ENCODE measurements at regions not wholly inside any gene's neighbourhood (a gene's known extent, or its start where the extent isn't known, plus 50 kb on each side); places are given as distances from the start of the nearest gene placed in this dataset.
A peak's percentile ranks its signal among the peaks of the same experiment; 100 is the strongest.
"Not testable (repeated sequence)": the region's sequence is repeated elsewhere in the genome, so short reads cannot be mapped to it uniquely, and the experiment has no call there.

DNA sequence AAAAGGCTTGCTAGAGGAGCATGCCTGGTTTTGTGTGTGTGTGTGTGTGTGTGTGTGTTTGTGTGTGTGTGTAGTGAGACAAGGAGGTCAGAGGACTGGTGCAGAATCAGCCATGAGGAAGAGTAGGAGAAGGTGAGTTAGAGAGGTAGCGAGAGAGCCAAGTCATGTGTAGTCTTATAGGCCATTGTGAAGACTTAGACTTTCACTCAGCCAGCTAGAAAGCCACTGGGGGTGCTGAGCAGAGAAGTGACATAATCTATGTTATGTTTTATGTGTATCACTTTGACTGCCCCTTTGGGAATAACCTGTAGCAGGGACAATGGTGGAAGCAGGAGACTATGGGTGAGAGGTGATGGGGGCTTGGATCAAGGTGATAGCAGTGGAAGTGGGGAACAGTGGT is 180.5 kb upstream of the CLINT1 start:
- no peak for DNase-seq

DNA sequence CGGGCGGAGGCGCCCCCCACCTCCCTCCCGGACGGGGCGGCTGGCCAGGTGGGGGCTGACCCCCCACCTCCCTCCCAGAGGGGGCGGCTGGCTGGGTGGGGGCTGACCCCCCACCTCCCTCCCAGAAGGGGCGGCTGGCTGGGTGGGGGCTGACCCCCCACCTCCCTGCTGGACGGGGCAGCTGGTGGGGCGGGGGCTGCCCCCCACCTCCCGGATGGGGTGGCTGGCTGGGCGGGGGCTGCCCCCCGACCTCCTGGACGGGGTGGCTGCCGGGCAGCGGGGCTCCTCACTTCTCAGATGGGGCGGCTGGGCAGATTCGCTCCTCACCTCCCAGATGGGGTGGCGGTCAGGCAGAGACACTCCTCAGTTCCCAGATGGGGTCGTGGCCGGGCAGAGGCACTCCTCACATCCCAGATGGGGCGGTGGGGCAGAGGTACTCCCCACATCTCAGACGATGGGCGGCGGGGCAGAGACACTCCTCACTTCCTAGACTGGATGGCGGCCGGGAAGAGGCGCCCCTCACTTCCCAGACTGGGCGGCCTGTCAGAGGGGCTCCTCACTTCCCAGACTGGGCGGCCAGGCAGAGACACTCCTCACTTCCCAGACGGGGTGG is 178.1 kb upstream of the CLINT1 start:
- not testable (repeated sequence) for DNase-seq

DNA sequence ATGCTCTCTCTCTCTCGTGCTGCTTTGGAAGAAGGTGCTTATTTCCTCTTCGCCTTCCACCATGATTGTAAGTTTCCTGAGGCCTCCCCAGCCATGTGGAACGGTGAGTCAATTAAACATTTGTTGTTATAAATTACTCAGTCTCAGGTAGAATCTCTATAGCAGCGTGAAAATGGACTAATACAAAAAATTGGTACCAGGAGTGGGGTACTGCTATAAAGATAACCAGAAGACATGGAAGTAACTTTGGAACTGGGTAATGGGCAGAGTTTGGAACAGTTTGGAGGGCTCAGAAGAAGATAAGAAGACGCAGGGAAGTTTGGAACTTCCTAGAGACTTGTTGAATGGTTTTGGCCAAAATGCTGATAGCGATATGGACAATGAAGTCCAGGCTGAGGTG is 175.6 kb upstream of the CLINT1 start:
- not testable (repeated sequence) for DNase-seq

DNA sequence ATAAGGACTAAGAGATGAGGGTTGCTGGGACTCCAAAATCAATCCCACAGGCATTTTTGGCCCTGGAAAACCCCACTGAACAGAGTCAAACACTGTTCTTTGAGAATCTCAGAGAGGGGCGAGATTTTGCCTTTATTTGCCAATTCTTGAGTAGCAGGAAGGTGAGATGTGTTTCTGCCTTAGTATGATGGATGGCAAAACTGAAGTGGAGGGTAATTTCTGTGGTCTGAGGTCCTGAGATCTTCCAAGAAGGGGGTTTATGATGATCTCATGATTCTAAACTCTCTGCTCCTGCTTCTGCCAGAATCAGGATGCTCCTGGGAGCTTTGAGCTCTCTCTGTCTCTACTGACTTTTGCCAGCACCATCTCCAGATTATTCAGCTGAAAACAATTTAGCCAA is 174.8 kb upstream of the CLINT1 start:
- DNase-seq = no peak

DNA sequence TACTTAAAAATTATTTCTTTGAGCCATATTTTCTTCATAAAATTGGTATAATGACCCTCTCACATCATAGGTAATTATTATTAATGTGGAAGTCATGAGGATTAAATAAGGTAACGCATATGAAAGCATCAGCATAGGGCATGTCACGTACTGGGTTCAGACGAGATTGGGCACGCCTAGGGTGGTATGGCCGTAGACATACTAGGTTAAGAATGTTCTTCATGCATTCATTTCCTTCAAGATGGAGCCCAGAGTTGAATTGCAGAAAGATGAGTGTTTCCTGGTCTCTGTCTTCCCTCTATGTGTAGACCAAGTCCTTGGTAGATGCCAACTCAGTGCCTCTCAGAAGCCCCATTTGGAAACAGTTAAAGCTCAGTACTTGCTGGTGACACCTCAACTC is 174.1 kb upstream of the CLINT1 start:
- DNase-seq = no peak

DNA sequence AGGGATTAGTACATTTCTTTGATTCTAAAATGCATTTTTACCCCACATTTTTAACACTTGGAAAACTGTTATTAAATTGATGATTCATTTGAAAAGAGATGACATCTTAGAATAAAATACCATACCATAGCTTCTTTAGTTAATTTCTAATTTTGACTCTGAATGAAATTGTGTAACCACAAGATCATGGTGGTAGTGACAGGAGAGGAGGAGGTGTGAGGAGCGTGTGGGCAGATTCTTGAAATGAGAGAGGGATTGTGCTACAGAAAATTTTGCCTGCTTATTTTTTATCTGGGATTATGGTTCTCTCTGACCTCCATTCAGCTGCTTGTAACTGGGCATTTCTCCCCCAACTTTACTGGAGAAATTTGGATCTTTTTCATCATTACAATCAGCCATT is 173.3 kb upstream of the CLINT1 start:
- DNase-seq = no peak

DNA sequence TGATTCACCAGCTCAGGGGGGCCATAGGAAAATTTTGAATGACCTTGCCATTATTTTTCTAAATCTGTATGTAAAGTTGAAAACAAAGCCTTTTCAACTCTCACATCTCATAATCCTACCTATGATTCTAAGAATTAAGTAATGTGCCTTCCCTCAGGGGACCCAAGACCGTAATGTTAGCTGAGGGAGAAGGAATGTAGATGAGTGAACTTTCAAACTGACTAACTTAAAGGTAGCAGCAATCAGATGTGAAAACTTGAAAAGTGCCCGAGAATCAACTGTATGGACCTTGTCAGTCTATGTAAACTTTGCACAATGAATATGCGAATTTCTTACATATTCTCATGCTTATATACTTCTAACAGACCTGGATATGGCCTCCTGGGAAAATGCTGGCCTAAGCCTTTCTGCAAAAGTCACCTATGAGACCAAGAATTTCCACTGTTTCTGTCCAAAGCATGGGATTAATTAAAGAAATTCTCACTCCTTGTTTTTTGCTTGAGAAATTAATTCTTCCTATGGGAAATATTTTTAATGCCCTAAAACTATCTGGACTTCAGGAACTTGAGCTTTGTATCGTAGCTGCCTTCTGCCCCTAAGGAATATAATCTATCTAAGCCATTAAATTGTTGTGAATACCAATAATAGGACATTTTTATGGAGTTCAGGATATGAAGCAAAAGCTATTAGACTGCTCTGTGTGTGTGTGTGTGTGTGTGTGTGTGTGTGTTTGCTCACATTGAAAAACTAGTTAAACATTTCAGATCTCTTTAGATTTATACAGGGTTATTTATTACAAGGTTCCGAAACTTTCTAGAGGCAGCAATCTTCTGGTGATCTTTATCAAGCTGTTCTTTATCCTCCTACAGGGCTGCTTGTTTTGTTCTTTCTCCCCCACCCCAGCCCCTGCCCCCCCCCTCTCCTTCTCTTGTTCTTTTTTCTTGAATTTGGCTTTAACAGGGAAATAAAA is 169.1 kb upstream of the CLINT1 start:
- DNase-seq = no peak

DNA sequence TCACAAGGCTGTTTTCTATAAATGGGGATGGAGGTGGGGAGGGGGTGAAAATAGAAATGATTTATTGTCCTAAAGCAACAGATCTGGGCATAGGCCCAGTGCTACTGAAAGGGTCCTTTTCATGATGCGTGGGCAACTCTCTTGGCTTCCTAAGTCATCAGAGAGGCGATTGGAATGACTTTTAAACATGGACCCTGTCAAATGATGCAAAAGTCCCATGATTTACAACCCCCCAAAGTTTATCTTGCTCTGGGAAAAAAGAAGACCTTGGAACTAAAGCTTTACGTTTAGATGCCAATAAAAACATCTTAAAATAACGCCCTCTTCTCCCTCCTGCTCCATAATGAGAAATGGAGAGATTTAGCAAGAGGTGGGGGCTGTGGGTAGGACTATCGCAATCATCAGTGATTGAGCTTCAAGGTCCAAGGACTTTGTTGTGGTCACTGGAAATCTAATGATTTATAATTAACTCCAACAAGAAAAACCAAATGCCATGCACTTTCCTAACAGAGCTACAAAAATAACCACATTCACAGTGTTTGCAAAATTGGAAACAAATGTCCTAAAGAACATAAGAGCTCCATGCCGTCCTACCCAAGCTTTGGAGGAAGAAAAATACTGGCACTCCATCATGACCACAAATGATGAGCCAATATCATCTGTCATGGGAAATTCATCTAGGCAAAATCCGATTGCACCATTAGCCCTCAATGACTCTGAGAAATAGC is 167.5 kb upstream of the CLINT1 start:
- no peak for DNase-seq

DNA sequence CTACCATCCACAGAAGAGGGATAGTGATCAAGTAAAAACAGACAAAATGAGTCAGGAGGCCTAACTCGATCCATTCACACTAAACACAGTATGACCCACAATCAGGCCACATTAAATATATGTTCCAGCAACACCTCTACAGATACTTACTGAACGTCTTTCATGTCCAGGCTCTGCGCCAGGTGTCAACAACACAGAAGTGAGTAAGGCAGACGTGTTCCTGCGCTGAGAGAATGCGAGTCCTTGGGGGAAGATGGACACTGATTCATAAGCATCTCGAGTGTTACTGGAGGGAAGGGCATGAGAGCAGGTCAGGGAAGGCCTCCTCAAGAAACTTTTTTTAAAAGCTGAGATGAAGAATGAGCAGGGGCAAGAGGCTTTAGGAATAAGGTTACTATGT is 164.3 kb upstream of the CLINT1 start:
- DNase-seq = no peak

DNA sequence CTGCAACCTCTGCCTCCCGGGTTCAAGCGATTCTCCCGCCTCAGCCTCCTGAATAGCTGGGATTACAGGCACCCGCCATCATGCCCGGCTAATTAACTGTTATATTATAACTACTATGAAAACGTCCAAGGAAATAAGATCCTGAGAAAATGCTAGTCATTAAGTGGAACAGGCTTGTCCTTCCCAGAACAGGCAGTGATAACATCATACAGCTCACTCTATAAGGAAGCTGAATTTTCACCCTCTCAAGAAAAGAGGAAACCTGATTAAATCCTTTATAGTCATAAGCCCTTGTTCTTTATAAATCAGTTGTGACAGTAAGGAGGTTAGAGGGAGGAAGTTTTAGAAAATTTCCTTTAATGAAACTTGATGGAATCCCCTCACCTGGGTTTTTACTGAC is 163.9 kb upstream of the CLINT1 start:
- DNase-seq = no peak

DNA sequence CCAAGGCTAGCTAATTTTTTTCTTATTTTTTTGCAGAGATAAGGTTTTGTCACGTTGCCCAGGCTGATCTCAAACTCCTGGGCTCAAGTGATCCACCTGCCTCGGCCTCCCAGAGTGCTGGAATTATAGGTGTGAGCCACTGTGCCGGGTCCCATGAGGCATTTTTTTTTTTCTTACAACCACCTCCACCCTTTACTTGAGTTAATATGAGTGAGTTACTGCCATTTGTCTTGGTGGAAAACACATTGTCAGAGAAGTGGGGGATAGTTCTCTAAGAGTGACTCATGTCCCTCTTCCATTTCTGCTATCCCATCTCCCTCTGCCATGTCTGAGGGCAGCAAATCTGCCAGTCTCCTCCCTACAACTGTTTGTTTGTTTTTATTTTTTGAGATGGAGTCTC is 163.4 kb upstream of the CLINT1 start:
- DNase-seq = no peak

DNA sequence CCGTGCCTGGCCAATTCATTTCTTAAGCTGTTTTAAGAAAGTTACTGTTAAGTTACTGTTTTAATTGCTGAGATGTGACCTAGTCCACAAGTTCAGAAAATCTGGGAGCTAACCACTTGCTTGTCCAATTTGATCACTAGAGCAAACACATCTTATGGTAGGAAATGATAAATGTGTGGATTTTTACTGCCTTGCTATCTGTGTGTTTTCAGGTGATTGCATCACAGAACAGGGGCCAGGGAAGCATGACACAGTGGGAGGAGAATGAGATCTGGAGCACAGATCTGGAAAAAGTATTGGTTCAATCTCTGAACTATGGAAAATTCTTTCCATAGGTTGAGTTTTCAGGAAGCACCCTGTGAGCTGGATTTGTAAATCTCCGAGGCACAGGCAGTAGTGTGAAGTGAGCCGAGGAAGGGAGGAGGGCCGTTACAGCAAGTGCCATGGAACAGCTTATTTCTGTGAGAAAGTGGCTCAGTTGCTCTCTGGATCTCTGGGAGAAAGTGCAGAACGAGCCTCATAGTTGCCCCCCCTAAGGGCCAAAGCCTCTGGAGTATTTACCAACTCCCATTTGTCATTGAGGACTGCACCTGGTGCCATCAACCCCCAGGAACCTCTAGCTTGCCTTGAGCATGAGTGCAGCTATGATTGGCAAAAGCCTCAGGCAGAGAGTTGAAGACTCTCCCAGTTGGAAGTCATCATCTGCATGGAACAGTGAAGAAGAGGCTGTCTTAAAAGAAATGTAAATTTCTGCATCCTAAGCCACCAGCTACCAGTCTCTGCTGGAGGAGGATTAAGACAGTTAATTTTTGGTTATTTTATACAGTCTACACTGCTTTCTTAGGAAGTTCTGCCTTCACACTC is 161.8 kb upstream of the CLINT1 start:
- DNase-seq = no peak

DNA sequence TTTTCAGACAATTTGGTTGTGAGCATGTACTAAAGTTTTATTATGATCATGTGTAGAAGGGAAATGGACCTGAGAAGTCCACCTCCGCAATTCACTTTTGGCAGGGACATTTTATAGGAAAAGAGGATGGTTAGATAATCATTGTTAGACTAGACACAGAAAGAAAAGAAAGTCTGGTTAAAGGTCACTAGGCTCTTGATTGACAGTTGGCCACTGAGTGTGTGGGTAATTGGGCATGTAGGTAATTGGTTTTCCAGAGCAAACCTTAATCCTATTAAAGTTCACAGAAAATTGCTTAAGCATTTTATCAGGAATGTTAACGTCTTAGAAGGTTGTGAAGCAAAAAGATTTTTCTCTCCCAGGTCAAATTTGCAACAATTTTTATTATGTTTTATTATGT is 158.5 kb upstream of the CLINT1 start:
- DNase-seq = no peak

DNA sequence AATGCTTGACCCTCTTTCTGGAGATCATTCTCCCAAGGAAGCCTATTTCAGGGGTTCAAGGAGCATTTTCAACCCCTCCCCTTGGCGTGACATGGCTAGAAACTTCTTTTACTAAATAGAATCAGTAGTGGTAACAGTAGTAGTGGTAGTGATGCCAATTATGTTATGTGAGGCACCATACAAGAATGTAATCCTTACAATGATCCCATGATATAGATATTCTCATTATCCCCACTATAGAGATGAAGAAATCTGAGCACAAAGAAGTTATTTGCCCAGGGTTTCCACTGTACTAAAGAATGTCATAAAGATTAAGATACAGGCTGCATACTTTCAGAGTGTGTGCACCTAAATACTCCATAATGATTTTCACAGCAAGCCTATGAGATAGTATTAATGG is 155.4 kb upstream of the CLINT1 start:
- no peak for DNase-seq

DNA sequence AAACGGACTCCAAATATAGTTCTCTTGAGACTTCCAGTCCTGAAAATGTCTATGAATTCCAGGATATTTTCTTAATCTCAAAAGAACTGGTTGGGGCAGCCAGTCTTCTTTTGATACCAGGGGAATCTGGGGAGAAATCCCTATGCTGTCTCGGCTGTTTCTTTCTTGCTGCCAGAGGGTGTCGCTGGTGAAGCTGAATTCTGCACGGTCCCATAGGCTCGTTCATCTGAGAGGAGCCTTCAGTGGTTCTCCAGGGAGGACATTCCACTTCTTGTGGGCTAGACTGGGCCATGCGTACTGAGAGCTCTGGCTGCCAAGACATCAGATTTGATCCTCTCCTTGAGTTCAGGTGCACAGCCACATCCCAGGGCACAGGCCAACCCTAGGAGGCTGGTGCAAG is 155.0 kb upstream of the CLINT1 start:
- no peak for DNase-seq

DNA sequence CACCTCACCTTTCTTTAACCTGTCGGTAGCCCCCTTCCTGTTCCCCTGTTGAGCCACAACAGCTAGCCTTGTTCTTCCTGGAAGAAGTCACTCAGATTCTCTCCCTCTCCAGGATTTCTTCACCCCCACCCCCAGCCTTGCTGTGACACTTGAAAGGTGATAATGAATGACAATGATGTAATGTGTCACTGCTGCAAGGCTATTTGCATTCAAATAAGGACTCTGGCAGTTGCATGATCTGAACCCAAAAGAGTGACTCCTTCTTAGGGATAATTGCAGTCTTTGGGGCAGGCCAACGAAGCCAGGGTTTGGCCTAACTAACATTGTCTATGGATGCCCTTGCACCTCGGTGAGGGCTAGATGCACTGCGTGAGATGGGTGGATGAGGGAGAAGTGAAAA is 154.4 kb upstream of the CLINT1 start:
- DNase-seq = no peak

DNA sequence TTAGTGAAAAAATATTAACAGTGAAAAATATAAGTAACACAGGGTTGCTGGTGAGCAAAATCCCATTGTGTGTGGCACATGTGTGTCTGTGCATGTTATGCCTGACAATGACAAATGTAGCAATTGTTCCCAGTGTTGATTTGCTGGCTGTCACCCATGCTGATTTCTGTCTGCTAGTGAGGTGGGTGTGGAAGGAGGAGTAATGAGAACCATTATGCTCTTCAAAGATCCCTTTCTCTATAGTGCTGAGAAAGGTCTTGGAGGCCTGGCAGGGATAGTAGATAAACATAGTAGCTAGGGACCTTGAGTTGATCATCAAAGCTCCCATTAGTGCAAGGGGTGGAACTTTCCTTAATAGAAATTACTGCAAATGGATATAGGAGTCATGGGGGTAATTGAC is 152.5 kb upstream of the CLINT1 start:
- DNase-seq = no peak

DNA sequence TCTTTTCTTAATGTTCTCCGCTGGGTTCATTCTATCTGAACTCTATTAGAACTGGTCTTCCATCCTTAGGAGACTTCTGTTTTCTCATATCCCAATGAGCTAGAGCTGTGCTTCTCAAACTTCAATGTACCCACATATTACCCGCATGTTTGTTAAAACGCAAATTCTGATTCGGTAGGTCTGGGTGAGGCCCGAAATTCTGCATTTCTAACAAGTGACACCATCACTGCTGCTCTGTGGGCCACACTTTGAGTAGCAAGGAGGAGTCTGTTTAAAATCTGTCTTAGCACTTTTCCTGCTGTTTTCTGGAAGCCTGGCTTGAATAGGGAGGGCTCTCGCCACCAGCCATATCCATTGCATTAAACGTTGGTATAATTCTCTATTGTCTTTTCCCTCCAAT is 151.9 kb upstream of the CLINT1 start:
- no peak for DNase-seq

DNA sequence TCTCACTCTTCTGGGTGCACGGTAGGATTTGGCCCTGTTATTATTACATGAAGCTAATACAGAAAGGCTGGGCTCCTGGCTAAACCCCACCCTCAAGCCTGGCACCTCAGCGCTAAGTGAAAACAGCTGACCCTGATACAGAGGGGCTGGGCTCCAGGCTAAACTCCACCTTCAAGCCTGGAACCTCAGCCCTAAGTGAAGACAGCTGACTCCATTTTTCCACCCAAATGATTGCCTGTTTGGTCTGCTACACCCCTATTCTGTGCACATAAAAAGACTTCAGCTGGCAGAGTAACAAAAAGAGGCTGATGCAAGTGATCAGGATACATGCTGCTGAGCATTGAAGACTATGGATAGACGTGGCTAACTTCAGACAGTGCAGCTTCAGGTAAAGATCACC is 148.4 kb upstream of the CLINT1 start:
- no peak for DNase-seq

DNA sequence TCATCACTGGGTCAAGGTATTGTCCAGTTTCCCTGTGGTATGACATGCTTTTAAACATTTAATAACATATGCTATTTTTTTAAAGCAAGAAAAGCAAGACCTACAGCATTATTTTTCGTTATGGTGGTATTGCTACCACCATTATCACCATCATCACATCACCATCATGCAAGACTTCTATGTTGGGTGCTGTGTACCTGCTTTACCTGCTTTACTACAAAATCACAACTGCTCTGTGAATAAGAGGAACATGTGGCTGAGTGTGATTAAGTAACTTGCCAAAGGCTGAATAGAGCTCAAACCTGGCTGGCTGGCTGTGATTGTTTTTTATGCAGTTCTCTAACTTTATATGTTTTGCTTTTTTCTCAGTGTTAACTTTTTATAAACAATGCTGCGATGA is 140.8 kb upstream of the CLINT1 start:
- no peak for DNase-seq

DNA sequence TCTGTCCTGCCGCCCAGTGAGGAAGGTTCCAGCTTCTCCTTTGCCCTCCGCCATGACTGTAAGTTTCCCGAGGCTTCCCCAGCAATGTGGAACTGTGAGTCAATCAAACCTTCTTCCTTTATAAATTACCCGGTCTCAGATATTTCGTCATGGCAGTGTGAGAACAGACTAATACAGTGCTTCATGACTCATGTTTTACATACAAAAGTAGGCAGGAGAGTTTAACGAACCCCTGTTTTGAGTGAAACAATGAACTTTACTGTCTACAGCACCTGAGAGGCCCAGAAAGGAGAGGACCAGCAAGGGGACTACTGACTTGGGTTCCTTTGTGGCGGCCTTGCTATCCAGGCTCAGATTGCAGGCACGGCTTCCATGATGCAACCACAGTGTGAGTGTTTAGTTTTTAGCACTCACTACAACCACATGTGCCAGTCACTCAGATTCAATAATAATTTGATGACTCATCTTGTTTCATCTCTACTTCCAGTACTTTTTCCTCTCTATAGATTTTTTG is 139.1 kb upstream of the CLINT1 start:
- no peak for DNase-seq

DNA sequence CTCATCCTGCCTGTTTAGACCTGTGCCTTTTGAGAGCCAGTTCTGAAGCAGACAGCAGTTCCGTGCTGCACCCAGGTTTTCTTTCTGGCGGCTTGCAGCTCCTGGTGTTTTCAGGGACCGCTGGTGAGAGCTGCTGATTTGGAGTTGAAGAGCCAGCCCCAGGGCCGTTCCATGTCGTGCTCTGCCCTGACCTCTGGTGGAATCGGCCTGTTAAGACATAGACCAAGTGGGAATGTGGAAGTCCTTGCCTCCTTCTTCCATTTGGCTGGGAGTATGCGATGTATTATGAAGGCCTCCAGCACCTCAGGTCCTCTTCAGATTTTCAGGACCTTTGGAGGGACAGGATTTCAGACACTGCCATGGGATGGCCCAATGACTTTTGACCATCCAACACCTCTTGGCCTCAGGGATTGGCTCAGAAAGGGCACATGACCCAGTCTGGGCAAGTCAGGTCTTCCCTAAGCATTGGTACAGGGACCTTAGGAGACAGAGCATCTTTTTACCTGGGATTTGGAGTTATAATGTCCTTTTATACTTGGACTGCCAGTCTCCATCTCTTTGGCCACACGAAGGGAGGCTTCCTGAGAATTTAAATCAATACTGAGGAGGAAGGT is 136.1 kb upstream of the CLINT1 start:
- peak; percentile 19 for DNase-seq

All from activated CD4-positive, alpha-beta T cell treated with anti-CD3 and anti-CD28 coated beads for 1 hour (primary cell).